Natural killer cell (primary cell): ENCODE measurements at regions not wholly inside any gene's neighbourhood (a gene's known extent, or its start where the extent isn't known, plus 50 kb on each side); places are given as distances from the start of the nearest gene placed in this dataset.

Source experiments
- ATAC-seq, 3 donors: fragments of 150-1000 bp in 2 of 3; fragments of 200-7000 bp in 1 of 3; cut with Tn5 transposase; 1 replicate in 1 of 3; 2 replicates in 2 of 3; pipeline ENCODE4 v1.10.0; 2021; ENCODE audit warnings: mild to moderate bottlenecking in 2 of 3, moderate library complexity in 2 of 3
- DNase-seq, 2 donors: peaks; one replicate each; pipeline versions ENCODE4 v3.0.0 to v3.0.0-alpha.2; 2013 to 2021; ENCODE audit warnings: mixed read lengths in 1 of 2
- H3K27ac ChIP-seq: one replicate; pipeline ENCODE4 v1.5.1; 2013; ENCODE audit warnings: mild to moderate bottlenecking, low read length
- H3K27me3 ChIP-seq: one replicate; pipeline ENCODE4 v1.6.1; 2013; ENCODE audit warnings: low read length; ENCODE audit not compliant: control insufficient read depth, insufficient read depth
- H3K36me3 ChIP-seq: one replicate; pipeline ENCODE4 v1.6.1; 2013; ENCODE audit warnings: low read length; ENCODE audit not compliant: control insufficient read depth, insufficient read depth
- H3K4me1 ChIP-seq: one replicate; pipeline ENCODE4 v1.6.1; 2013; ENCODE audit warnings: low read length; ENCODE audit not compliant: control insufficient read depth, insufficient read depth
- H3K4me3 ChIP-seq: one replicate; pipeline ENCODE4 v1.5.1; 2013; ENCODE audit warnings: low read length
- H3K9me3 ChIP-seq: one replicate; pipeline ENCODE4 v1.6.1; 2013; ENCODE audit warnings: low read length; ENCODE audit not compliant: control insufficient read depth, insufficient read depth
- H3K27ac Mint-ChIP-seq, 2 donors: one replicate each; pipeline ENCODE4 v1.8.0; 2022; ENCODE audit warnings: mild to moderate bottlenecking in 2 of 2, mixed read lengths in 2 of 2, moderate library complexity in 1 of 2
- H3K27me3 Mint-ChIP-seq, 2 donors: one replicate each; pipeline ENCODE4 v1.8.0; 2022; ENCODE audit warnings: low read depth in 2 of 2, mixed read lengths in 2 of 2
- H3K36me3 Mint-ChIP-seq: one replicate; pipeline ENCODE4 v1.8.0; 2022; ENCODE audit warnings: mixed read lengths
- H3K4me1 Mint-ChIP-seq, 2 donors: one replicate each; pipeline ENCODE4 v1.8.0; 2022; ENCODE audit warnings: mixed read lengths in 2 of 2
- H3K4me3 Mint-ChIP-seq: one replicate; pipeline ENCODE4 v1.8.0; 2022; ENCODE audit warnings: mild to moderate bottlenecking, moderate library complexity, mixed read lengths
- H3K9me3 Mint-ChIP-seq, 2 donors: one replicate each; pipeline ENCODE4 v1.8.0; 2022; ENCODE audit warnings: mixed read lengths in 2 of 2
- WGBS: methylation state at CpG from one replicate; pipeline ENCODE4 v1.1.7; 2013; ENCODE audit warnings: missing lambda C conversion rate; ENCODE audit not compliant: insufficient coverage; 5-methylcytosine and 5-hydroxymethylcytosine counted together
- intact Hi-C: fragments of 100-400 bp; cut with micrococcal nuclease; formaldehyde crosslinking; loops from one replicate; pipeline ENCODE4 v1.14.2; 2022
- TF ChIP-seq, protein P1 (sequence below): fragments of 200-600 bp; IDR thresholded peaks from one replicate; pipeline ENCODE4 v1.8.0; 2022; ENCODE audit warnings: antibody characterized with exemption

DNA sequence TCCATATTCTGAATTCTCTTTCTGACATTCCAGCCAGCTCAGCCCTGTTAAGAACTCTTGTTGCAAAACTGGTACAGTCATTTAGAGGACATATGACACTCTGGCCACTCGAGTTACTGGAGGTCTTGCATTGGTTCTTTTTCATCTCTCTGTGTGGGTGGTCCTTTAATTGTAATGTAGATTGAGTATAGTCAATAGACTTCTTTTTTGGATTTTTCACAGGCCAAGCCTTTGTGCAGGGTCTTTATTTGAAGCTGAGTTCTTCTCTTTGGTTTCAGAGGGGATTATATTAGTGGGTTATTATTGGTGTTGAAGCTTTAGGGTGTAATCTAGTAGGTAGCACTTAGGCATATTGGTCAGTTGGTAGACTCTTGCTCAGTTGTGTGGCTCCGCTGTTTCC lies 118.0 kb upstream of the GIMD1 start:
- intact Hi-C loops = no loop called here

DNA sequence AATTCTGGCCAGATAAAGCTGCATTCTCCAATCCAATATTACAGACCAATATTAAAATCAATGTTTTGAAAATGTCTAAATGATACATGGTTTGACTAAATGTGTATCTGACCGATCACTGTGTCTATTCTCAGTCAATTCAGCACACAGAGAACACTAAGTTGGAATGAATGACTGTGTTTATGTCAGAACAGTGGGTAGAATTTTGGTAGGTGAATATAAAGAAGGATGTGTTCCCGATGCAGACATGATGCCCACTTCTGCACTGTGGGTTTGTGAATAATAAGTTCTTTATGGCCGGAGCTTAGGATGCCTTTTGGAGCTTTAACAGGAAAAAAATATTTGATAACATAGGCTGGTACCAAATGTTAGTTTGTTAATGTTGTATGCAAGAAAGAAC lies 113.2 kb upstream of the GIMD1 start:
- Mint-ChIP-seq H3K4me3 (no peak overlapping the region), H3K4me1 (no peaks in the 10 kb centered on the region), H3K9me3 (peaks cover 8 to 16% of the 10 kb centered on the region in 2 donors), H3K27me3 (peaks cover 0 to 7% of the 10 kb centered on the region in 2 donors), H3K27ac (no peak overlapping the region), H3K36me3 (no peaks in the 10 kb centered on the region)
- Histone ChIP-seq H3K27me3 (no peaks in the 10 kb centered on the region), H3K9me3 (no peaks in the 10 kb centered on the region), H3K36me3 (no peaks in the 10 kb centered on the region), H3K27ac (no peak overlapping the region), H3K4me1 (no peaks in the 10 kb centered on the region), H3K4me3 (no peak overlapping the region)
- DNase-seq (no peak), ATAC-seq (no peak)
- 82% methylated on average over 3 of the region's 3 CpGs for WGBS
- TF ChIP-seq, protein P1, sequence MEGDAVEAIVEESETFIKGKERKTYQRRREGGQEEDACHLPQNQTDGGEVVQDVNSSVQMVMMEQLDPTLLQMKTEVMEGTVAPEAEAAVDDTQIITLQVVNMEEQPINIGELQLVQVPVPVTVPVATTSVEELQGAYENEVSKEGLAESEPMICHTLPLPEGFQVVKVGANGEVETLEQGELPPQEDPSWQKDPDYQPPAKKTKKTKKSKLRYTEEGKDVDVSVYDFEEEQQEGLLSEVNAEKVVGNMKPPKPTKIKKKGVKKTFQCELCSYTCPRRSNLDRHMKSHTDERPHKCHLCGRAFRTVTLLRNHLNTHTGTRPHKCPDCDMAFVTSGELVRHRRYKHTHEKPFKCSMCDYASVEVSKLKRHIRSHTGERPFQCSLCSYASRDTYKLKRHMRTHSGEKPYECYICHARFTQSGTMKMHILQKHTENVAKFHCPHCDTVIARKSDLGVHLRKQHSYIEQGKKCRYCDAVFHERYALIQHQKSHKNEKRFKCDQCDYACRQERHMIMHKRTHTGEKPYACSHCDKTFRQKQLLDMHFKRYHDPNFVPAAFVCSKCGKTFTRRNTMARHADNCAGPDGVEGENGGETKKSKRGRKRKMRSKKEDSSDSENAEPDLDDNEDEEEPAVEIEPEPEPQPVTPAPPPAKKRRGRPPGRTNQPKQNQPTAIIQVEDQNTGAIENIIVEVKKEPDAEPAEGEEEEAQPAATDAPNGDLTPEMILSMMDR = no peak
- intact Hi-C loops = no loop called here

More for the DNA sequence above, 118.0 kb upstream of the GIMD1 start:
- Mint-ChIP-seq H3K36me3 (no peaks in the 10 kb centered on the region), H3K27me3 (peaks cover 0 to 7% of the 10 kb centered on the region in 2 donors), H3K9me3 (peaks cover 10 to 21% of the 10 kb centered on the region in 2 donors), H3K4me1 (no peaks in the 10 kb centered on the region), H3K27ac (no peak overlapping the region), H3K4me3 (no peak overlapping the region)
- ATAC-seq = no peak
- H3K4me1 ChIP-seq = no peaks in the 10 kb centered on the region
- TF ChIP-seq, protein P1 = no peak
- no peak overlapping the region for H3K27ac ChIP-seq
- H3K36me3 ChIP-seq = no peaks in the 10 kb centered on the region
- H3K27me3 ChIP-seq = no peaks in the 10 kb centered on the region
- no peak for DNase-seq
- no peaks in the 10 kb centered on the region for H3K9me3 ChIP-seq
- H3K4me3 ChIP-seq = no peak overlapping the region
- 62% methylated on average over 2 of the region's 2 CpGs for WGBS

DNA sequence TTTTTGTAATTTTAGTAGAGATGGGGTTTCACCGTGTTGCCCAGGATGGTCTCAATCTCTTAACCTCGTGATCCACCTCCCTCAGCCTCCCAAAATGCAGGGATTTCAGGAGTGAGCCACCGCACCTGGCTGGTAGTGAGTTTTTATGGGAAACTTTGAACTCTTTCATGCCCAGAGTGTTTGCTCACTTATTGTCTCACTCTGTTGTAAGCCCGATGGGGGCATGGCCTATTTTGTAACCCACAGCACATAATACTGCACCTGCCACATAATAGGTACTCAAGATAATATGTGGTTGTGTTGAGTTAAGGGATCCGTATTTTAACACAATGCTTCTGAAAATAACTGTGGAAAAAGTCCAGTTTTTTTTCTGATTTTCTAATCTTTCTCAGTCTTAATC lies 109.6 kb upstream of the GIMD1 start:
- peaks cover 5 to 13% of the 10 kb centered on the region in 2 donors for H3K9me3 Mint-ChIP-seq
- H3K36me3 ChIP-seq = no peaks in the 10 kb centered on the region
- H3K27ac Mint-ChIP-seq = no peak overlapping the region
- H3K4me1 Mint-ChIP-seq = no peaks in the 10 kb centered on the region
- H3K27me3 ChIP-seq = no peaks in the 10 kb centered on the region
- H3K27ac ChIP-seq = no peak overlapping the region
- no peak for DNase-seq
- TF ChIP-seq, protein P1 = no peak
- intact Hi-C loops = no loop called here
- no CpG with 5 or more reads among the region's 5 CpGs for WGBS
- H3K4me3 Mint-ChIP-seq = no peak overlapping the region
- no peak for ATAC-seq
- H3K36me3 Mint-ChIP-seq = no peaks in the 10 kb centered on the region
- H3K9me3 ChIP-seq = no peaks in the 10 kb centered on the region
- H3K27me3 Mint-ChIP-seq = peaks cover 0 to 3% of the 10 kb centered on the region in 2 donors
- H3K4me3 ChIP-seq = no peak overlapping the region
- H3K4me1 ChIP-seq = no peaks in the 10 kb centered on the region

DNA sequence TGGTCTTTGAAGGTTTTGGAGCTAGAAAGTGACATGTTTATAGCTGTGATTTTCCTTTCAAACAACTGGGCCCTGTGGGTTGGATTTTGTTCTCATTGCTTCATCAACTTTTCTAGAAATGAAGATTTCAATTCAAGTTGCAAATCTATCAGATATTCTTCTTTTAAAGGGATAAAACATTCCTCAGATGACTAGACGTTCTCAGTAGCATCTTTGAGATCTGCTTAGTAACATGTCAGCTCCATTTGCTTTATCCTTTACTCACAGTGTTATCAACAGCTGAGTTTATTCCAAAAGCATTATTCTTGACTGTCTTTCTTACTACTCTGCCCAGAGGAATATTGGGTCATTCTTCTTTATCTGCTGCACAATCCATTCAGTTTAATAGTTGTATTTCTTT lies 108.2 kb upstream of the GIMD1 start:
- intact Hi-C loops = no loop called here
- no peak for DNase-seq
- no peak for ATAC-seq
- Mint-ChIP-seq H3K9me3 (peaks cover 3 to 8% of the 10 kb centered on the region in 2 donors), H3K27ac (no peak overlapping the region), H3K36me3 (no peaks in the 10 kb centered on the region), H3K27me3 (no peaks in the 10 kb centered on the region), H3K4me3 (no peak overlapping the region), H3K4me1 (no peaks in the 10 kb centered on the region)
- Histone ChIP-seq H3K36me3 (no peaks in the 10 kb centered on the region), H3K27ac (no peak overlapping the region), H3K9me3 (no peaks in the 10 kb centered on the region), H3K4me1 (no peaks in the 10 kb centered on the region), H3K4me3 (no peak overlapping the region), H3K27me3 (no peaks in the 10 kb centered on the region)
- 64% methylated on average over 1 of the region's 1 CpG for WGBS
- TF ChIP-seq, protein P1 = no peak
